Trophoblast cell (in vitro differentiated cells and primary cell): ENCODE measurements at regions not wholly inside any gene's neighbourhood (a gene's known extent, or its start where the extent isn't known, plus 50 kb on each side); places are given as distances from the start of the nearest gene placed in this dataset.
"Not testable (repeated sequence)": the region's sequence is repeated elsewhere in the genome, so short reads cannot be mapped to it uniquely, and the experiment has no call there.

Source experiments
- DNase-seq, 2 donors: peaks; one replicate each; pipeline ENCODE4 v3.0.0-alpha.2; 2016
- H2AFZ ChIP-seq: 2 replicates; pipeline ENCODE4 v1.6.1; 2013; ENCODE audit warnings: low read length, moderate library complexity, mild to moderate bottlenecking; ENCODE audit not compliant: insufficient read depth, poor library complexity
- H2AK5ac ChIP-seq: 2 replicates; pipeline ENCODE4 v1.6.1; 2013; ENCODE audit warnings: mild to moderate bottlenecking, low read length
- H2BK120ac ChIP-seq: 2 replicates; pipeline ENCODE4 v1.6.1; 2013; ENCODE audit warnings: low read length, mild to moderate bottlenecking, moderate library complexity; ENCODE audit not compliant: insufficient read depth, poor library complexity
- H2BK12ac ChIP-seq: 2 replicates; pipeline ENCODE4 v1.6.1; 2013; ENCODE audit warnings: mild to moderate bottlenecking, low read length, moderate library complexity
- H2BK5ac ChIP-seq: 2 replicates; pipeline ENCODE4 v1.6.1; 2013; ENCODE audit warnings: low read length, low read depth, moderate library complexity, mild to moderate bottlenecking; ENCODE audit not compliant: poor library complexity
- H3K14ac ChIP-seq: 2 replicates; pipeline ENCODE4 v1.6.1; 2013; ENCODE audit warnings: mild to moderate bottlenecking, low read length
- H3K18ac ChIP-seq: 2 replicates; pipeline ENCODE4 v1.6.1; 2013; ENCODE audit warnings: mild to moderate bottlenecking, low read length
- H3K23ac ChIP-seq: 2 replicates; pipeline ENCODE4 v1.6.1; 2013; ENCODE audit warnings: low read length
- H3K27ac ChIP-seq: 2 replicates; pipeline ENCODE4 v1.5.1; 2013; ENCODE audit warnings: low read depth, mild to moderate bottlenecking, inconsistent platforms, low read length, moderate library complexity
- H3K27me3 ChIP-seq: 2 replicates; pipeline ENCODE4 v1.6.1; 2013; ENCODE audit warnings: inconsistent platforms, mild to moderate bottlenecking, low read length, moderate library complexity; ENCODE audit not compliant: insufficient read depth
- H3K36me3 ChIP-seq, 2 experiments: 1 replicate in 1 of 2; 2 replicates in 1 of 2; pipeline ENCODE4 v1.6.1; 2013; ENCODE audit warnings: low read length in 2 of 2, mild to moderate bottlenecking in 2 of 2, moderate library complexity in 1 of 2; ENCODE audit not compliant: insufficient read depth in 2 of 2, control insufficient read depth in 1 of 2
- H3K4ac ChIP-seq: 2 replicates; pipeline ENCODE4 v1.6.1; 2013; ENCODE audit warnings: low read depth, mild to moderate bottlenecking, low read length, moderate library complexity
- H3K4me1 ChIP-seq, 2 experiments: 1 replicate in 1 of 2; 2 replicates in 1 of 2; pipeline ENCODE4 v1.6.1; 2013; ENCODE audit warnings: low read length in 2 of 2, mild to moderate bottlenecking in 2 of 2, moderate library complexity in 1 of 2; ENCODE audit not compliant: insufficient read depth in 2 of 2, control insufficient read depth in 1 of 2
- H3K4me2 ChIP-seq: 2 replicates; pipeline ENCODE4 v1.6.1; 2013; ENCODE audit warnings: inconsistent platforms, mild to moderate bottlenecking, low read length, moderate library complexity
- H3K4me3 ChIP-seq: 2 replicates; pipeline ENCODE4 v1.5.1; 2013; ENCODE audit warnings: mild to moderate bottlenecking, low read depth, low read length, inconsistent platforms
- H3K79me1 ChIP-seq: one replicate; pipeline ENCODE4 v1.6.1; 2013; ENCODE audit warnings: low read length
- H3K79me2 ChIP-seq: 2 replicates; pipeline ENCODE4 v1.6.1; 2013; ENCODE audit warnings: low read length, mild to moderate bottlenecking; ENCODE audit not compliant: control insufficient read depth, insufficient read depth, poor library complexity
- H3K9ac ChIP-seq: 2 replicates; pipeline ENCODE4 v1.6.1; 2013; ENCODE audit warnings: mild to moderate bottlenecking, low read length
- H3K9me3 ChIP-seq: 2 replicates; pipeline ENCODE4 v1.6.1; 2013; ENCODE audit warnings: low read depth, mild to moderate bottlenecking, control low read depth, inconsistent platforms, low read length; ENCODE audit not compliant: insufficient read depth
- H4K12ac ChIP-seq: 2 replicates; pipeline ENCODE4 v1.6.1; 2013; ENCODE audit warnings: low read depth, mild to moderate bottlenecking, low read length, moderate library complexity
- H4K8ac ChIP-seq: 2 replicates; pipeline ENCODE4 v1.6.1; 2013; ENCODE audit warnings: low read depth, mild to moderate bottlenecking, low read length, moderate library complexity
- H4K91ac ChIP-seq: one replicate; pipeline ENCODE4 v1.6.1; 2013; ENCODE audit warnings: low read depth, mild to moderate bottlenecking, low read length, moderate library complexity
- WGBS: extraction: QIAGEN DNeasy Blood & Tissue Kit; methylation state at CpG from one replicate; pipeline ENCODE4 v1.1.7; 2013; ENCODE audit warnings: missing lambda C conversion rate; ENCODE audit not compliant: insufficient read length, insufficient coverage; ENCODE audit errors: extremely low coverage; 5-methylcytosine and 5-hydroxymethylcytosine counted together

- Histone ChIP-seq H4K8ac (no peak overlapping the region), H3K4ac (no peak overlapping the region), H3K27ac (no peak overlapping the region), H2BK5ac (no peak overlapping the region), H3K9ac (no peak overlapping the region), H2AK5ac (no peak overlapping the region), H4K91ac (no peak overlapping the region), H2BK120ac (no peak overlapping the region), H3K14ac (no peak overlapping the region), H3K4me3 (no peak overlapping the region), H4K12ac (no peak overlapping the region), H3K9me3 (no peaks in the 10 kb centered on the region), H3K18ac (no peak overlapping the region), H3K4me2 (no peak overlapping the region), H3K27me3 (no peaks in the 10 kb centered on the region), H2AFZ (no peak overlapping the region), H2BK12ac (no peak overlapping the region), H3K79me1 (no peaks in the 10 kb centered on the region), H3K79me2 (no peaks in the 10 kb centered on the region), H3K36me3 (no peaks in the 10 kb centered on the region), H3K23ac (no peak overlapping the region), H3K4me1 (peaks cover 2 to 4% of the 10 kb centered on the region in 2 experiments)
- DNase-seq, result no peak
- WGBS, result no CpG with 5 or more reads among the region's 2 CpGs
Measured at GRCh38 chr12:18888047-18888446, 150.1 kb downstream of the CAPZA3 start.

- not testable (repeated sequence) for H3K36me3 ChIP-seq, H3K4me2 ChIP-seq, H2BK5ac ChIP-seq, DNase-seq, H3K27ac ChIP-seq, H4K12ac ChIP-seq, H3K4me3 ChIP-seq, H3K23ac ChIP-seq, H3K9me3 ChIP-seq, H4K8ac ChIP-seq, H3K4ac ChIP-seq, H2BK12ac ChIP-seq, H3K9ac ChIP-seq, H3K18ac ChIP-seq, H2AFZ ChIP-seq, H4K91ac ChIP-seq, H3K27me3 ChIP-seq, H2BK120ac ChIP-seq, H2AK5ac ChIP-seq, H3K79me1 ChIP-seq, H3K4me1 ChIP-seq, H3K14ac ChIP-seq, H3K79me2 ChIP-seq
- no CpG with 5 or more reads among the region's 3 CpGs for WGBS
Measured at GRCh38 chr12:18890621-18891020, 152.7 kb downstream of the CAPZA3 start.

- peaks cover 4% of the 10 kb centered on the region for H3K79me1 ChIP-seq
- H3K18ac ChIP-seq, result no peak overlapping the region
- no peak overlapping the region for H3K23ac ChIP-seq
- no peak overlapping the region for H3K27ac ChIP-seq
- no peak overlapping the region for H2BK120ac ChIP-seq
- H3K79me2 ChIP-seq, result no peaks in the 10 kb centered on the region
- no peak overlapping the region for H3K4me2 ChIP-seq
- H4K12ac ChIP-seq, result no peak overlapping the region
- no CpG with 5 or more reads among the region's 9 CpGs for WGBS
- H3K9me3 ChIP-seq, result no peaks in the 10 kb centered on the region
- H3K36me3 ChIP-seq, result no peaks in the 10 kb centered on the region
- no peak overlapping the region for H3K9ac ChIP-seq
- no peaks in the 10 kb centered on the region for H3K27me3 ChIP-seq
- H4K91ac ChIP-seq, result no peak overlapping the region
- H2BK12ac ChIP-seq, result peak overlapping the region; percentile 35
- DNase-seq, result no peak
- H2BK5ac ChIP-seq, result no peak overlapping the region
- H4K8ac ChIP-seq, result no peak overlapping the region
- H3K4ac ChIP-seq, result no peak overlapping the region
- no peak overlapping the region for H2AFZ ChIP-seq
- H2AK5ac ChIP-seq, result no peak overlapping the region
- no peak overlapping the region for H3K14ac ChIP-seq
- H3K4me3 ChIP-seq, result no peak overlapping the region
- peaks cover 2 to 9% of the 10 kb centered on the region in 2 experiments for H3K4me1 ChIP-seq
Measured at GRCh38 chr12:18895540-18895939, 157.6 kb downstream of the CAPZA3 start.

- no peak overlapping the region for H3K18ac ChIP-seq
- peaks cover 4% of the 10 kb centered on the region for H3K79me1 ChIP-seq
- no peak overlapping the region for H2BK5ac ChIP-seq
- H2BK12ac ChIP-seq, result no peak overlapping the region
- H3K9me3 ChIP-seq, result no peaks in the 10 kb centered on the region
- no peak overlapping the region for H3K4me2 ChIP-seq
- no CpG with 5 or more reads among the region's 7 CpGs for WGBS
- no peak overlapping the region for H2BK120ac ChIP-seq
- H3K4me3 ChIP-seq, result no peak overlapping the region
- H3K4me1 ChIP-seq, result peaks cover 2 to 9% of the 10 kb centered on the region in 2 experiments
- no peak overlapping the region for H4K12ac ChIP-seq
- no peaks in the 10 kb centered on the region for H3K36me3 ChIP-seq
- H3K23ac ChIP-seq, result no peak overlapping the region
- H3K79me2 ChIP-seq, result no peaks in the 10 kb centered on the region
- H3K27ac ChIP-seq, result no peak overlapping the region
- no peak overlapping the region for H3K4ac ChIP-seq
- H3K27me3 ChIP-seq, result no peaks in the 10 kb centered on the region
- no peak overlapping the region for H4K91ac ChIP-seq
- peak overlapping the region; percentile 46 for H3K14ac ChIP-seq
- H4K8ac ChIP-seq, result no peak overlapping the region
- no peak overlapping the region for H3K9ac ChIP-seq
- no peak for DNase-seq
- H2AK5ac ChIP-seq, result no peak overlapping the region
- no peak overlapping the region for H2AFZ ChIP-seq
Measured at GRCh38 chr12:18895946-18896345, 158.0 kb downstream of the CAPZA3 start.
